OCI-LY3 (cell line): ENCODE measurements at regions not wholly inside any gene's neighbourhood (a gene's known extent, or its start where the extent isn't known, plus 50 kb on each side); places are given as distances from the start of the nearest gene placed in this dataset.

Experiments used
- EZH2phosphoT487 ChIP-seq: fragments of 200-600 bp; shearing (Covaris generic); IDR thresholded peaks from 2 replicates; pipeline ENCODE4 v1.6.1; 2018; ENCODE audit warnings: antibody characterized with exemption, mixed run types, low read depth
- TF ChIP-seq, protein P1 (sequence below): fragments of 200-600, 300-600 bp; sonication (generic); IDR thresholded peaks from 2 replicates; pipeline ENCODE4 v1.5.1; 2014; ENCODE audit warnings: antibody characterized with exemption, low read length, low read depth

- TF ChIP-seq, protein P1, sequence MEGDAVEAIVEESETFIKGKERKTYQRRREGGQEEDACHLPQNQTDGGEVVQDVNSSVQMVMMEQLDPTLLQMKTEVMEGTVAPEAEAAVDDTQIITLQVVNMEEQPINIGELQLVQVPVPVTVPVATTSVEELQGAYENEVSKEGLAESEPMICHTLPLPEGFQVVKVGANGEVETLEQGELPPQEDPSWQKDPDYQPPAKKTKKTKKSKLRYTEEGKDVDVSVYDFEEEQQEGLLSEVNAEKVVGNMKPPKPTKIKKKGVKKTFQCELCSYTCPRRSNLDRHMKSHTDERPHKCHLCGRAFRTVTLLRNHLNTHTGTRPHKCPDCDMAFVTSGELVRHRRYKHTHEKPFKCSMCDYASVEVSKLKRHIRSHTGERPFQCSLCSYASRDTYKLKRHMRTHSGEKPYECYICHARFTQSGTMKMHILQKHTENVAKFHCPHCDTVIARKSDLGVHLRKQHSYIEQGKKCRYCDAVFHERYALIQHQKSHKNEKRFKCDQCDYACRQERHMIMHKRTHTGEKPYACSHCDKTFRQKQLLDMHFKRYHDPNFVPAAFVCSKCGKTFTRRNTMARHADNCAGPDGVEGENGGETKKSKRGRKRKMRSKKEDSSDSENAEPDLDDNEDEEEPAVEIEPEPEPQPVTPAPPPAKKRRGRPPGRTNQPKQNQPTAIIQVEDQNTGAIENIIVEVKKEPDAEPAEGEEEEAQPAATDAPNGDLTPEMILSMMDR = no peak
- no peak for TF ChIP-seq EZH2phosphoT487
Measured at GRCh38 chr18:10322004-10322403, 132.4 kb upstream of the APCDD1 start.
